Thymus (tissue), 11 donors: ENCODE measurements at regions not wholly inside any gene's neighbourhood (a gene's known extent, or its start where the extent isn't known, plus 50 kb on each side); places are given as distances from the start of the nearest gene placed in this dataset.

Experiments
- DNase-seq, 9 donors: peaks; one replicate each; pipeline ENCODE4 v3.0.0-alpha.2; 2013; ENCODE audit warnings: low spot score in 9 of 9, low read depth in 6 of 9, missing footprints in 1 of 9
- H3K27ac ChIP-seq, 2 donors: one replicate each; pipeline ENCODE4 v1.5.1; 2013; ENCODE audit warnings: control low read depth in 1 of 2, low read depth in 1 of 2, low read length in 1 of 2, mild to moderate bottlenecking in 1 of 2, moderate library complexity in 1 of 2
- H3K27me3 ChIP-seq, 2 donors: one replicate each; pipeline ENCODE4 v1.5.1; 2013; ENCODE audit warnings: low read length in 1 of 2; ENCODE audit not compliant: control insufficient read depth in 2 of 2, insufficient read depth in 1 of 2
- H3K36me3 ChIP-seq, 2 donors: one replicate each; pipeline ENCODE4 v1.5.1; 2013; ENCODE audit warnings: low read length in 1 of 2, mild to moderate bottlenecking in 1 of 2, moderate library complexity in 1 of 2; ENCODE audit not compliant: control insufficient read depth in 2 of 2, insufficient read depth in 2 of 2
- H3K4me1 ChIP-seq, 2 donors: one replicate each; pipeline ENCODE4 v1.5.1; 2013; ENCODE audit warnings: low read length in 2 of 2; ENCODE audit not compliant: control insufficient read depth in 2 of 2, insufficient read depth in 2 of 2
- H3K4me3 ChIP-seq, 2 donors: one replicate each; pipeline ENCODE4 v1.5.1; 2013; ENCODE audit warnings: low read length in 2 of 2, control low read depth in 1 of 2, mild to moderate bottlenecking in 1 of 2
- H3K9me3 ChIP-seq, 2 donors: one replicate each; pipeline ENCODE4 v1.5.1; 2013; ENCODE audit warnings: low read length in 1 of 2, mild to moderate bottlenecking in 1 of 2; ENCODE audit not compliant: control insufficient read depth in 2 of 2, insufficient read depth in 1 of 2
- whole genome bisulfite sequencing: extraction: QIAGEN DNeasy Blood & Tissue Kit; methylation state at CpG from one replicate; pipeline ENCODE4 v1.1.7; 2013; 5-methylcytosine and 5-hydroxymethylcytosine counted together
- donor health status: healthy.

DNA sequence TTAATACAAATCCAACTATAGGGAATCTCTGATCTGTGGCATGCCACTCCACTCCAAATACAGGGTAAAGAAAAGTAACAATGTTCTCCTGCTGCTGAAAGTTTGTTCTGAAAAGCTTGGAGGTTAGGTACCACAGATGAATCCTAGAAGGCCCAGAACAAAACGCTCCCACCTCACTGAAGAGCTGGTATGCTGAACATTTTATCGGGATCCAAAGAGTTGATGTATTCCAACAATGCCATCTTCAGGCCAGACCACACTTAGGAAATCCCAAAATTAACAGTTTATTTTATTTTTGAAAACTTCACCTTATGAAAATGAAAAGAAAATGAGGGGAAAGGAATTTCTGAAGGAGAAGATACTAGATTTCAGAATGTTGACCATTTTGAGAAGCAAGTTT is 145.1 kb upstream of the CDH19 start:
- H3K36me3 ChIP-seq = no peaks in the 10 kb centered on the region
- H3K27ac ChIP-seq = no peak overlapping the region
- H3K4me3 ChIP-seq = no peak overlapping the region
- DNase-seq = no peak
- H3K4me1 ChIP-seq = no peaks in the 10 kb centered on the region
- no peaks in the 10 kb centered on the region for H3K27me3 ChIP-seq
- WGBS = 86% methylated on average over 2 of the region's 2 CpGs
- no peaks in the 10 kb centered on the region for H3K9me3 ChIP-seq

DNA sequence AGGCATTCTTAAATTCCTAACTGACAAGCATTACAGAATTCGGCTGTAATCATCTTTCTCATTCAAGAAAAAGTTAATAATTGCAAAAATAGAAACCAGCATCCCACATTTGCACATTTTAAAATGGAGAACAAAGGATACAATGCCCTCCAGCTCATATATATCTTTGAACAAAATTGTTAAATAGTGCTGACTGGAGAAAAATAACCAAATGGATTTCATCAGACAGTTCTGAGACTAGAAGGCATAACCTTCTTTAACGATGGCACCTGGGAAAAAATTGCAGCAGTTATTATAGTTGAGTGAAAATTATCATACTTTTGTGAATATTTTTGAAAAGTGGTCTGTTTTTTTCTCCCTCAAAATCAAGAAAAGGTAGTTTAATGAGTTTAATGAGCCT is 138.9 kb upstream of the CDH19 start:
- DNase-seq = no peak
- H3K4me1 ChIP-seq = no peaks in the 10 kb centered on the region
- H3K36me3 ChIP-seq = no peaks in the 10 kb centered on the region
- 87% methylated on average over 2 of the region's 2 CpGs for WGBS
- H3K4me3 ChIP-seq = no peak overlapping the region
- no peak overlapping the region for H3K27ac ChIP-seq
- no peaks in the 10 kb centered on the region for H3K27me3 ChIP-seq
- no peaks in the 10 kb centered on the region for H3K9me3 ChIP-seq

DNA sequence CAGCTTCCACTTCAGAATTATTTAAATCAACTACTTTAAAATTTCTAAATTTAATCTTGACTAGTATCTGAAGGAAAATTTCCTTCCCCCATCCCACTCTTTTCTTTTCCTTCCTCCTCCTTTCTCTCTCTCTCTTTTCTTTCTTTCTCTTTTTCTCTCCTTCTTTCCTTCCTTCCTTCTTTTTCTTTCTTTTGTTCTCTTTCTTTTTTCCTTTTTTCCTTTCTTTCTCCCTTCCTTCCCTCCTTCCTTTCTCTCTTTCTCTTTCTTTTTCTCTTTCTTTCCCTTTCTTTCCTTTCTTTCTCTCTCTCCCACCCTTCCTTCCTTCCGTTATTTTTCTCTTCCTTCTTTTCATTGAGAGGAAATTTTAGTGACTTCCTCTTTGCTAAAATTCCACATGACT is 132.0 kb upstream of the CDH19 start:
- DNase-seq = no peak
- Histone ChIP-seq H3K27ac (no peak overlapping the region), H3K27me3 (no peaks in the 10 kb centered on the region), H3K36me3 (no peaks in the 10 kb centered on the region), H3K9me3 (peaks cover 0 to 8% of the 10 kb centered on the region in 2 donors), H3K4me3 (no peak overlapping the region), H3K4me1 (no peaks in the 10 kb centered on the region)
- WGBS = 77% methylated on average over 1 of the region's 1 CpG

DNA sequence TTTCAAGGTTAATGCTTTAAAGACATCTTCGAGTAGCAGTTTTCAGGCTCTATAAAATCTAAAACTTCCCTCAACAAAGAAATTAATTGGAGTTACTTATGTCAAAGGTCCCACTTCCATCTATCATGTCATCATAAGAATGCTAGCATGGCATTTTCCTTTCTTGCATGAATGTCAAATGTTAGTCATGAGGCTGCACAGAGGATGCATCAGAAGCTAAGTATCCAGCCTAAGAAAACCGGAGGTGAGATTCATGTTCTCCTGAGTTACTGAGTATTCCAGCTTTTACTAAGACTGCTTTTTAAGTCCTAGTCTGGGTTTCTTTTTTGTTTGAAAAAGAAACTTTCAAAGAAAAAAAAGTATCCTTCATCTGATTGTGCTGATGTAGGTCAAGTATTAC is 130.6 kb upstream of the CDH19 start:
- no peak for DNase-seq
- Histone ChIP-seq H3K36me3 (no peaks in the 10 kb centered on the region), H3K27me3 (no peaks in the 10 kb centered on the region), H3K4me1 (no peaks in the 10 kb centered on the region), H3K27ac (no peak overlapping the region), H3K4me3 (no peak overlapping the region), H3K9me3 (peaks cover 0 to 8% of the 10 kb centered on the region in 2 donors)
- 90% methylated on average over 2 of the region's 2 CpGs for WGBS

DNA sequence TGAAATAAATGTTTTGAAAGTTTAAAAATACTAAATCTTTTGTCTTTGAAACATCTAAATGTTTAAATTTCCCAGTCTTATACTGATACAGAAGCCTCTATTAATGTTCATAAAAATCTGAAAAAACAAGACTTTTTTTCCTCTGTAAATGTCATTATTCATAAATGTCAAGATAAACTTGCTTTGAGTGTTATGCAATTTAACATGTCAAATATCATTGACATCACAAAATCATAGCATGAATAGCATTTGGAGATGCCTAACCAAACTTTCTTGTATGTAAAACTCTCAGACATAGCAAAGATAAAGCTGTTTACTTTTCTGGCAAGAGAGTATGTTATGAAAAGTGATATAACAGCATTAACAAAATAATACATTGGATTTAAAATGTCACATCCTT is 128.0 kb upstream of the CDH19 start:
- H3K9me3 ChIP-seq = peaks cover 0 to 2% of the 10 kb centered on the region in 2 donors
- no peak overlapping the region for H3K27ac ChIP-seq
- no peak overlapping the region for H3K4me3 ChIP-seq
- H3K4me1 ChIP-seq = no peaks in the 10 kb centered on the region
- H3K36me3 ChIP-seq = no peaks in the 10 kb centered on the region
- DNase-seq = no peak
- H3K27me3 ChIP-seq = no peaks in the 10 kb centered on the region

DNA sequence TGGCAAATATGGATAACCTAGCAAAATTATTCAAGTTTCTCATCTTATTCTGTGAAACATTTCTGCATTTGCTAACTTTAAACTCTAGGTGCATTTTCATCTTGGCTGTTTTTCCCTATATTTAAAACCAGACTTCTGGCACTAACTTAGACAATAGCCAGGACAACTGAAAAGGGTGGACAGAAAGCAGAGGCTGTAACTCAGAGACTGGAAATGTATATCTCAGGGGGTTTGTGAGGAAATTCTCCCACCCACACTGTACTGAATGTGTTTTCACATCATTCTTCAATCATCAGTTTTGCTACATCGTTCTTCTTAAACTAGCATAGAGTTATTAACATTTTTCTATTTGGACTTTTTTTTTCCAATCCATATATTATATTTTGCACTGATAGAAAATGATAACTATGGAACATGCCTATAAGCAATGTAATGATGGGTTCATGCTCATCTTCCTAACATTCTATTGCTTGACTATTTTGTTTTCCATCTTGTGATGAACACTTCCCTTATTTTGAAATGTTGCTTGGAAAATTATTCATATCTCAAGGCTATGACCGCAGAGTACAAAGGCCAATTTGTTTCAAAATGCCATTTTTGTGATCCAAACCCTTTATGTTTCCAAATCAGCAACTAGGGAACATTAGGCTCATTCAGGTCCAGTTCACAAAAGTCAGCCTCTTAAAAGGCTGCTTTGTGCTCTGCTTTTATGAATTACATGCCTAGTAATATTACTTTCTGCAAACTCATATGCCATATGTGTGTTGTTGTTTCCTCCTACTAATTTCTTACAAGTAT is 125.8 kb upstream of the CDH19 start:
- no peaks in the 10 kb centered on the region for H3K36me3 ChIP-seq
- no peaks in the 10 kb centered on the region for H3K4me1 ChIP-seq
- H3K27me3 ChIP-seq = no peaks in the 10 kb centered on the region
- no peak for DNase-seq
- no peak overlapping the region for H3K4me3 ChIP-seq
- no peak overlapping the region for H3K27ac ChIP-seq
- 92% methylated on average over 2 of the region's 2 CpGs for WGBS
- H3K9me3 ChIP-seq = no peaks in the 10 kb centered on the region

DNA sequence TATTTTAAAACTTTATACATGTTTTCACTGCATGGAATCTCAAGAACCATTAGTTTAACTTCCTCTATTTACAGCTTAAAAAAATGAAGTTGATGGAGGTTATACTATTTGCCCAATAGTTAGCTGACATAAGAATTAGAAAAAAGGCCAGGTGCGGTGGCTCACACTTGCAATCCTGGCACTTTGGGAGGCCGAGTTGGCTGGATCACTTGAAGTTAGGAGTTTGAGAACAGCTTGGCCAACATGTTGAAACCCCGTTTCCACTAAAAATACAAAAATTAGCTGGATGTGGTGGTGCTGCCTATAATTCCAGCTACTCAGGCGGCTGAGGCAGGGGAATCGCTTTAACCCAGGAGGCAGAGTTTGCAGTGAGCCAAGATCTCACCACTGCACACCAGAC is 125.1 kb upstream of the CDH19 start:
- H3K4me1 ChIP-seq = no peaks in the 10 kb centered on the region
- H3K9me3 ChIP-seq = no peaks in the 10 kb centered on the region
- H3K4me3 ChIP-seq = no peak overlapping the region
- H3K27ac ChIP-seq = no peak overlapping the region
- H3K27me3 ChIP-seq = no peaks in the 10 kb centered on the region
- H3K36me3 ChIP-seq = no peaks in the 10 kb centered on the region
- 94% methylated on average over 5 of the region's 5 CpGs for WGBS
- DNase-seq = no peak

DNA sequence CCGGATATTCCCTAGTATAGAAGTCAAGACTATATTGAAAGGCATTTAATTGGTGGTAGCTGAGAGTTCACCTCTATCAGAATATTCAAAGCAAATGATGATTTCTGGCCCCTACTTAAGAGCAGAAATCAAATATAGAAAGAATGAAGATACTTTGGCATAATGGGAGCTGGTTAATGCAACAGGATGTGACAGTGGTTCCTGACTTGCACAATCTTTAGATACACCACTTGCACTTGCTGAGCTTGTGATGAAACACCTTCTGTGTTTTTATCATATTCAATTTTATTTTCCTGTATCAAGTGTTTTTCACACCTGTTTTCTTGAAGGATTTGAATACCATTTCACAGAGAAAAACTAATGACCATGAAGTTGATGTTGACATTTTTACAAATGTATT is 124.1 kb upstream of the CDH19 start:
- DNase-seq = no peak
- 96% methylated on average over 1 of the region's 1 CpG for WGBS
- no peak overlapping the region for H3K27ac ChIP-seq
- H3K4me1 ChIP-seq = no peaks in the 10 kb centered on the region
- no peak overlapping the region for H3K4me3 ChIP-seq
- no peaks in the 10 kb centered on the region for H3K27me3 ChIP-seq
- no peaks in the 10 kb centered on the region for H3K9me3 ChIP-seq
- H3K36me3 ChIP-seq = no peaks in the 10 kb centered on the region

DNA sequence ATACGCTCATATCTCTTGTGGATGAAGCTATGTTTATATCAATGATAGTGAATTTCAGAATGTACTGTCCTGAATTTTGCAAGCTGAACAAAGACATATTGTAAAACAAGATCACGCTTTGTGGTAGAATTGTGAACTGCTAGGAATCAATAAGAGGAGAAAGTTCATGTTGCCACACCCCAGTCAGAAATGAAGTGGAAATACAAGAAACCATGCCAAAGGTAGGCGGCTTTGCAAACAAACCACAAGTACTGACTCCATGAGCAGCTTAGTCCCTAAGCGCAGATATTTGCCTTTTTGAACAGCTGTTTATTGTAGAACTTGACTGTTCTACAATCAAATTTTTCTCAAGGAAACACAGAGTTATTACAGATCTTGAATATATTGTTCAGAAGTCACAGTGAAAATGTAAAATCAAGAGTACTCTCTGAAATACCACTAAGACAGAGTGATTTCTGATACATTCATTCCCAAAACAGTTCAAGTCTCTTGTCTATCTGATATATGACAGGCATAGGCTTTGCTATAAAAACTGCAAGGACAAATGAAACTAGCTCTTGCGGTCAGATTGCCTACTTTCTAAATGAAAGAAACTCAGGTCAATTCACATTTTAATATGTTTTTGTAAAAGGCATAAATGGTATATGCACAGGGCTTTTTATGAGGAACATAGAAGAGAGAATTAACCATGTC is 120.9 kb upstream of the CDH19 start:
- Histone ChIP-seq H3K36me3 (no peaks in the 10 kb centered on the region), H3K4me1 (no peaks in the 10 kb centered on the region), H3K27me3 (no peaks in the 10 kb centered on the region), H3K9me3 (no peaks in the 10 kb centered on the region), H3K27ac (no peak overlapping the region), H3K4me3 (no peak overlapping the region)
- 76% methylated on average over 5 of the region's 5 CpGs for WGBS
- DNase-seq = no peak
